ENCODE measurements at regions not wholly inside any gene's neighbourhood (a gene's known extent, or its start where the extent isn't known, plus 50 kb on each side); places are given as distances from the start of the nearest gene placed in this dataset.

DNA sequence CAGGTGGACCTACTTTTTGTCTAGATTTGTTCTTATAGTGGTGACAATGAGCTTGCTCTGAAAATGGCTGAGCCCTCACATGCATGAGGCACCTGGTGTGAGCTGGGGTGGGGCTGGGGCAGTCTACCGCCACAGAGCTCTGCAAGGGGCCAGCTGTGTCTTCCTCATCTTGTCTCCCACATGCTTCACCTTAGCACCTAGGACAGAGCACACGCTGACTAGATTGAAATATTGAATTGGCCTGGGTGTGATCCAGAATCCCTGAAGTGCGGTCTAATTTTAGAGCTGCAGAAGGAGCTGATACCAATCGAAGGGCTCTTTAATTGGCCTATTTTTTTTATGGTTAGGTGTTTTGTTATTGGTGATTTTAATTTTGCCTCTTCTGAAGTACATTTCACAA, 126.1 kb upstream of the NFIB start:
- TF ChIP-seq, protein P1, sequence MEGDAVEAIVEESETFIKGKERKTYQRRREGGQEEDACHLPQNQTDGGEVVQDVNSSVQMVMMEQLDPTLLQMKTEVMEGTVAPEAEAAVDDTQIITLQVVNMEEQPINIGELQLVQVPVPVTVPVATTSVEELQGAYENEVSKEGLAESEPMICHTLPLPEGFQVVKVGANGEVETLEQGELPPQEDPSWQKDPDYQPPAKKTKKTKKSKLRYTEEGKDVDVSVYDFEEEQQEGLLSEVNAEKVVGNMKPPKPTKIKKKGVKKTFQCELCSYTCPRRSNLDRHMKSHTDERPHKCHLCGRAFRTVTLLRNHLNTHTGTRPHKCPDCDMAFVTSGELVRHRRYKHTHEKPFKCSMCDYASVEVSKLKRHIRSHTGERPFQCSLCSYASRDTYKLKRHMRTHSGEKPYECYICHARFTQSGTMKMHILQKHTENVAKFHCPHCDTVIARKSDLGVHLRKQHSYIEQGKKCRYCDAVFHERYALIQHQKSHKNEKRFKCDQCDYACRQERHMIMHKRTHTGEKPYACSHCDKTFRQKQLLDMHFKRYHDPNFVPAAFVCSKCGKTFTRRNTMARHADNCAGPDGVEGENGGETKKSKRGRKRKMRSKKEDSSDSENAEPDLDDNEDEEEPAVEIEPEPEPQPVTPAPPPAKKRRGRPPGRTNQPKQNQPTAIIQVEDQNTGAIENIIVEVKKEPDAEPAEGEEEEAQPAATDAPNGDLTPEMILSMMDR (conservative IDR thresholded peaks at IDR 0.05; ENCODE audit: low read depth, low read length) = no peak
- H3K4me3 ChIP-seq (ENCODE audit: low read length) = no peak overlapping the region
- no peak for DNase-seq (ENCODE audit: low read depth)

DNA sequence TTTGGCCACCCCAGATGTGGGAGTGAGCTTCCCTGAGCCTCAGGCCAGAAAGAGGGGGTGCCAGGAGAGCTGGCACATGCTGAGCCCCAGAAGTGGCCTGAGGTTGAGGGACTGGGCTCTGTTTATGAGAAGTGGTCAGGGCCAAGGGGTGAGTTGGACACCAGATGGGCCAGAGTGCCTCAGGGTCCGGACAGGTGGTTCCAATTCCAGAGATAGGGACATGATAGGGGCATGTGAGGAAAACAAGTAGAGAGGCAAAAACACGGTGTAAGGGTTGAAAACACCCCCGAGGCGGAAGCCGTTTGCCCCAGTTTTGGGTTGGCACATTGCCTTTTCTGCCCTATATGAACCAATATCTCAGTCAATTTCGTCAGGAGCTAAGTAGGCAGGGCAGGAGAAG, 125.6 kb upstream of the NFIB start:
- DNase-seq (ENCODE audit: low read depth) = no peak
- H3K4me3 ChIP-seq (ENCODE audit: low read length) = no peak overlapping the region
- TF ChIP-seq, protein P1 (conservative IDR thresholded peaks at IDR 0.05; ENCODE audit: low read depth, low read length) = no peak

DNA sequence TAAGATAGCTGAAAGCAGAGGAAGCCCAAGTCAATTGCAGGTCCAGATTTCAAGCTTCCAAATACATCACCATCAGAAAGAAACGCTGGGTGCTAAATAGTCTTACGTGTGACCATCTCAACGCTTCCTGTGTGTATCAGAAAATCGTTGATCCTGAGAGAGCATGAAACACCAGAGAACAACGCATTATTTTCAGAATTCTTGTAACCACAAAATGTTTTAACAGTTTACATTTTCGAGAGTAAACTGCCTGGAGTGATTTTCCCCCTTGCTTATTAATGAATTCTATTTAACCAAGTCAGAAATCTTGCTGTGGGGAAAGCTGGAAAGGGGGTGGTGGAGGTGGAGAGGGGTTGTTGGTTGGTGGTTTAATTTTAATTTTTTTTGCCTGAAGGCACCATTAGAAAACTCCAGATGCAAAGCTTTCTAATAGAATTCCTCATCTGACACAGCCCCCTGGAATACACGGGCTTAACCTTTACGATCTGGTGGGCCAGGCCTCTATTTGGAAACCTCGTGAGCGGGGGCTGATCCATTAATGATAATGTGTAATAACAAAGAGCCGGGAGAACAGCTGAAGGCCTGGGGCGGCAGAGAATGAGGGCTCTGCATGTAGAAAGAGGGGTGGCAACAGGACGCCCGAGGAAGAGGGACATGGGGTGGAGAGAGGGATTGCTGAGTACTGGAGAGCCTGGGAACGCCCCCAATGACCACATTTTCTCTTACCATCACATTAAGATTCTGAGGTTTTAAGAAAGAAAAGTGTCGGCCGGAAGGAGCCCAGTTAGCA, 124.5 kb upstream of the NFIB start:
- H3K4me3 ChIP-seq (ENCODE audit: low read length) = no peak overlapping the region
- DNase-seq (ENCODE audit: low read depth) = no peak
- TF ChIP-seq, protein P1 (conservative IDR thresholded peaks at IDR 0.05; ENCODE audit: low read depth, low read length) = no peak

DNA sequence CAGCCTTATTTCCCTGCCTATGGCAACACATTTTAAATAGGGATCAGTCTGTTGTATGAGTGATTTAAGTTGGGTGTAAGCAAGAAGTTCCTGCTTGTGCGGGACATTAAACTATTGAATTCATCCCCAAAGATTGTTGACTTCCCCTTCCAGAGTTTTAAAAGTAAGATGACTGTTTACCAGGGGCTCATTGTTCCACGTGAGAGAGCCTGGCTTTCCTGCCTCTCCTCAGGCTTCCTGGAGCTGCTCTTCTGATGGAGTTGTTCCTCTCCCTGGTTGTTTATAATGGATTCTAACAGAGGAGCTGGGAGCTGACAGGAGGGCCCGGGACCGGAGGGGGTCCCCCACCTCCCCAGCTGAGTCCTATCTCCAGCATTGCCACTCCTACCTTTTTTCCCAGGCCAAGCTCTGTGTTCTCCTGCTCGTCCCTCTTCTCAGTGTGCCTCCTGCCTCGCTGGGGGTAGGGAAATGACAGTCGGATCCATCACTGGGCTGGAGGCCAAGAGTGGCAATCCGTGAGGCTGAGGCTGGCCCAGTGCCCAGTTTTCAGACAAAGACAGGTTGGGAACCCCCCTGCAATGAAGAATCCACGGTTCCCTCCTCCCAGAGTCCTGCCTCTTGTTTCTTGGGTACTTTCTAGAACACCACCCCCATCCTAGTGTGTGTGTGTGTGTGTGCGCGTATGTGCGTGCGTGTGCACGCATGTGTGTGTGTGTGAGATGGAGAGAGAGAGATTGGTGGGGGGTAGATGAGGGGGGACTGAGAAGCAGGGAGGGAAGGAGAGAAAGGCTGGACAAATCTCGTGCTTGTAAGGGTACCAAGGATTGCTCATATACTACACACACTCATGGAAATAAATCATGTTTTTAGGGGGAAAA, 123.7 kb upstream of the NFIB start:
- TF ChIP-seq, protein P1 (conservative IDR thresholded peaks at IDR 0.05; ENCODE audit: low read depth, low read length) = no peak
- DNase-seq (ENCODE audit: low read depth) = no peak
- no peak overlapping the region for H3K4me3 ChIP-seq (ENCODE audit: low read length)

DNA sequence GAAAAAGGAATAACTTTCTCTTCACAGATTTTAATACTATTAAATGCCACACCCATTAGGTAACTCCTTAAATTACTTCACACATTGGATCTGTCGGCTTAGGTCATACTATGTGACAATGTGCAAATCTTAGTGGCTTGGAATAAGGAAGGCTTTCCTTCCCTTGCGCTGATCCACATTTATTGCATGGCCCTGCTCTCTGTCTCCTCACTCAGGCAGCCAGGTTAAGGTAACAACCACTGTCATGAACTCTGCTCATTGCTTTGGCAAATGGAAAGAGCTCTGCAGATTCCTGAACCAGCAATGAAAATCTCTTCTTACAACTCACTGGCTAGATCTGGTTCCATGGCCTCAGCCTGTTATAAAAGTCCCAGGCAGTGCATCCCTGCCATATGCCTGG, 121.9 kb upstream of the NFIB start:
- no peak overlapping the region for H3K4me3 ChIP-seq (ENCODE audit: low read length)
- TF ChIP-seq, protein P1 (conservative IDR thresholded peaks at IDR 0.05; ENCODE audit: low read depth, low read length) = no peak
- DNase-seq (ENCODE audit: low read depth) = no peak

DNA sequence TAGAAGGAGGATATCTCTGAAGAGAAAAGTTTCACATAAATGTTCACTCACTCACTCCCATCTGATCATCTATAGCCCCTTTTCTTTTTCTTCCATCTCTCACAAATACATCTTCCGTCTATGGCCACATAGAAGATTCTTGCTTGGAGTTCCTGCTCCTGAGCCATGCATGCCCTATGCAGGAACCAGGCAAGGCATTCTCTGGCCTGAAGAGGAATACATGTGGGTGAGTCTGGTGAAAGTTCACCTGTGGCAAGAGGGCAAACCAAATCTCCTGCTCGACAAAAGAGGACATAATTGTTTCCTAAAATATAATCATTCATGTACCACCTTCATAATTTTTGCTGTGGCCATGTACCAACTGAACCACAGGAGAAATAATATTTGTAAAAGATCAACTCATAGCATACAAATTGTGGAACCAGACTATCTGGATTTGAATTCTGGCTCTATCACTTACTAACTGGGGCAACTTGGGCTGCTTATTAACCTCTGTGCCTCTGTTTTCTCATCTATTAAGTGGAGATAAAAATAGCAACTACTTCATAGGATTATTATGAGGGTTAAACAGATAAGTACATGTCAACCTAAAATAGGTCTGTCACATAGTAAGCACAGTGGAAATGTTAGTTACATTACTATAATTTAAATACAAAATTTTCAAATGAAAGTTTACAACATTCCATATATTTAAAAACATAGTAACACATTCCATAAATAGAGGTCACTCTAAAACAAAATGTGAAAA, 121.2 kb upstream of the NFIB start:
- DNase-seq (ENCODE audit: low read depth) = no peak
- H3K4me3 ChIP-seq (ENCODE audit: low read length) = no peak overlapping the region
- TF ChIP-seq, protein P1 (conservative IDR thresholded peaks at IDR 0.05; ENCODE audit: low read depth, low read length) = no peak

Measured in retinal pigment epithelial cell (primary cell).